ENCODE measurements at regions not wholly inside any gene's neighbourhood (a gene's known extent, or its start where the extent isn't known, plus 50 kb on each side); places are given as distances from the start of the nearest gene placed in this dataset.
"Not testable (repeated sequence)": the region's sequence is repeated elsewhere in the genome, so short reads cannot be mapped to it uniquely, and the experiment has no call there.

DNA sequence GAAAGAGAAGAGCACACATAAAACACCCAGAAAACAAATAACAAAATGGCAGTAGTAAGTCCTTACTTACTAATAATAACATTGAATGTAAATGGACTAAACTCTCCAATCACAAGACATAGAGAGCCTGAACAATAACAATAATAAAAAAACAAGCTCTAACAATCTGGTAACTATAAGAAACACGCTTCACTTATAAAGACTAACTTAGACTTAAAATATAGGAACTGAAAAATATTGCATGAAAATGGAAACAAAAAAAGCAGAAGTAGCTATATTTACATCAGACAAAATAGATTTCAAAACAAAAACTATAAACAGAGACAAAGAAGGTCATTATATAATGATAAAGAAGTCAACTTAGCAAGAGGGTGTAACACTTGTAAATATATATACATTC, 83.1 kb upstream of the LYPLAL1 start:
- no peak for ATAC-seq

DNA sequence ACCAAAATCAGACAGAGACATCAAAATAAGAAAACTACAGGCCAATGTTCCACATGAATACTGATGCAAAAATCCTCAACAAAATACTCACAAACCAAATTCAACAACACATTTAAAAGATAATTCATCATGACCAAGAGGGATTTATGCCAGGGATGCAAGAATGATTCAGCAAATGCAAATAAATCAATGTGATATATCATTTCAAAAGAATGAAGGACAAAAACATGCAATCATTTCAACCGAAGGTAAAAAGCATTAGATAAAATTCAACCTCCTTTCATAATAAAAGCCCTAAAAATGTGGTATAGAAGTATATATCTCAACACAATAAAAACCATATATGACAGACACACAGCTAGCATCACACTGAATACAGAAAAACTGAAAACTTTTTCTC, 81.5 kb upstream of the LYPLAL1 start:
- no peak for ATAC-seq

More for the DNA sequence above, 83.1 kb upstream of the LYPLAL1 start:
- DNase-seq = no peak

DNA sequence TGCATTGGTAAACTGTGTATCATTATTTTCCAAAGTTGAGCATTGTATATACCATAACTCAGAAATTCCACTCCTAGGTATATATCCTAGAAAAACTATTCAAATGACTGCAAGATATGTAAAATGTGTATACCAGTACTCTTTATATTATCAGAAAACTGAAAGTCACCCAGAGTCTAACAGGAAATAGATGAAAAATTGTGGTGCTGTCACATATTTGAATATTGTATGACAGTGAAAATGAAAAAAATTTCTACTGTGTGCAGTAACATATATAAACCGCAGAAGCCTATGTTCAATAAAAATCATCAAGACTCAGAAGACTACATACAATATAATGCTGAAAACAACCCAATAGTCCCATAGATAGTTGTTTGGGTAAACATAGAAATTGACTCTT, 74.4 kb upstream of the LYPLAL1 start:
- DNase-seq (no peak), ATAC-seq (no peak)

More for the DNA sequence above, 81.5 kb upstream of the LYPLAL1 start:
- DNase-seq = no peak

DNA sequence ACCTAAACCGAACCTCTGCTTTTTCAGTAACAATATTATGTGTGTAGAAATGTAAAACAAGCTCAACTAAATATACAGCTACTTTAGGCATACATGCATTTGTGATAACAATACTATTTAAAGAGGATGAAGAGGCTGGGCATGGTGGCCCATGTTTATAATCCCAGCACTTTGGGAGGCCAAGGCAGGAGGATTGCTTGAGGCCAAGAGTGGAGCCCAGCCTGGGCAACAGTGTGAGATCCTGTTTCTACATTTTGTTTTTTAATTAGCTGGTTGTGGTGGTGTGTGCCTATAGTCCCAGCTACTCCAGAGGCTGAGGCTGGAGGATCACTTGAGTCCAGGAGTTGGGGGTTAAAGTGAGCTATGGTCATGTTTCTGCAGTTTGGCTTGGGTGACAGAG, 73.6 kb upstream of the LYPLAL1 start:
- ATAC-seq (no peak), DNase-seq (no peak)

DNA sequence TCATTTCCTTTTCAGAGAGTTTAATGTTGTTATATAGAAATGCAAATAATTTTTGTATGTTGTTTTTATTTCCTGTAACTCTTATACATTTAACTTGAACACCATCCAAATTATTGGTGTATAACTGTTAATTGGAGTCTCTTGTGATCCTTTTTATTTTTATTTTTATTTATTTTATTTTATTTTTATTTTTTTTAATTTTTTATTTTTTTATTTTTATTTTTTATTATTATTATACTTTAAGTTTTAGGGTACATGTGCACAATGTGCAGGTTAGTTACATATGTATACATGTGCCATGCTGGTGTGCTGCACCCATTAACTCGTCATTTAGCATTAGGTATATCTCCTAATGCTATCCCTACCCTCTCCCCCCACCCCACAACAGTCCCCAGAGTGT, 71.2 kb upstream of the LYPLAL1 start:
- ATAC-seq, DNase-seq: not testable (repeated sequence)

DNA sequence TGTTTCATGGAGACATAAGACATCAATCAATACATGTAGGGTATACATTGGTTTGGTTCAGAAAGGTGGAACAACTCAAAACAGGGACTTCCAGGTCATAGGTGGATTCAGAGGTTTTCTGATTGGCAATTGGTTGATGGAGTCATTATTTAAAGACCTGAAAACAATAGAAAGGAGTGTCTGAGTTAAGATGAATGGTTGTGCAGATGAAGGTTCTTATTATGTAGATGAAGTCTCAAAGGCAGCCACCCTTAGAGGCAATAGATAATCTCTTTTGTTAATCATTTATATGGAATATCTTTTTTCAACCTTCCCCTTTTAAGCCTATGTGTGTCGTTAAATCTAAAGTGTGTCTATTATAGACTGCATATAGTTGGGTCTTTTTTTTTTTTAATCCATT, 67.8 kb upstream of the LYPLAL1 start:
- ATAC-seq (no peak), DNase-seq (no peak)

DNA sequence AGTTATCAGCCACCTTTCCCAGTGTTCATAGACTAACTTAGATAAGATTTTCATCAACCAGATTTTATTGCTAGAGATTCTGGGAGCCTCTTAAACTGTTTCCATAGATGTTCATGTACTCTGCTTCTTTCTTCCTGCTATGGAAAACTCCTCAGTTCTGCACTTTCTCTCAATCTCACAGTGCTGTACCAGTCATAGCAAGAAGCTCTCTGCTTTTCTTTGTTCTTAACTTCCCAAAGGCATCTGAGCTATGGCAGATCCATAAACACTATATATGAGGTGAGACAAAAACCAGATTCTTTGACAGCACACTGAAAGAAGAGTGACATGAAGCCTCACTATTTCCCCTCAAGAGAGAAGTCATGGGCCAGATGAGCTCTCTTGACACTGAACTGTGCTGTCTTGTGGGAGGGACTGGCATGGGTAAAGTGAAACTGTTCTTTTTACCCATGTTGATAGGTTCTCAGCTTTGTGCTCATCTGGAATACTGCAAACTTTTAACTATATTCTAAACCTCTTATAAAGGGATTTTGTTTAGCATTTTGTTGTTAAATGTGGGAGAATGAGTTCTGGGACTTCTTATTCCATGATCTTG, 64.2 kb upstream of the LYPLAL1 start:
- ATAC-seq = no peak
- DNase-seq = no peak

DNA sequence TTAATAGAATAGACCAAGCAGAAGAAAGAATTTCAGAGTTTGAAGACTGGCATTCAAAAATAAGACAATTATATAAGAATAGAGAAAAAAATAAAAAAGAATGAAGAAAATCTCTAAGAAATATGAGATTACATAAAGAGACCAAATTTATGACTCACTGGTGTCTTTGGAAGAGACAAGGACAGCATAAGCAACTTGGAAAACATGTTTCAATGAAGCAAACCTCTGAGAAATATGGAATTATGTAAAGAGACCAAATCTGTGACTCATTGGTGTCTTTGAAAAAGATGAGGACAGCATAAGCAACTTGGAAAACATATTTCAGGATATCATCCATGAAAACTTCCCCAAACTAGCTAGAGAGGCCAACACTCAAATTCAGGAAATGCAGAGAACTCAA, 60.4 kb upstream of the LYPLAL1 start:
- DNase-seq (no peak), ATAC-seq (no peak)

DNA sequence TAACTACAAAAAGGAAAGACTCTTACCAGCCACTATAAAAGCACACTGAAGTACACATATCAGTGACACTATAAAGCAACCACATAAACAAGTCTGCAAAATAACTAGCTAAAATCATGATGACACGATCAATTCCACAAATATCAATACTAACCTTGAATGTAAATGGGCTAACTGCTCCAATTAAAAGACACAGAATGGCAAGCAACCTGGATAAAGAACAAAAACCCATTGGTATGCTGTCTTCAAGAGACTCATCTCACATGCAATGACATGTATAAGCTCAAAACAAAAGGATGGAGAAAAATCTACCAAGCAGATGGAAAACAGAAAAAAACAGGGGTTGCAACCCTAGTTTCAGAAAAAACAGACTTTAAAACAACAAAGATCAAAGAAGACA, 59.7 kb upstream of the LYPLAL1 start:
- DNase-seq (no peak), ATAC-seq (no peak)

DNA sequence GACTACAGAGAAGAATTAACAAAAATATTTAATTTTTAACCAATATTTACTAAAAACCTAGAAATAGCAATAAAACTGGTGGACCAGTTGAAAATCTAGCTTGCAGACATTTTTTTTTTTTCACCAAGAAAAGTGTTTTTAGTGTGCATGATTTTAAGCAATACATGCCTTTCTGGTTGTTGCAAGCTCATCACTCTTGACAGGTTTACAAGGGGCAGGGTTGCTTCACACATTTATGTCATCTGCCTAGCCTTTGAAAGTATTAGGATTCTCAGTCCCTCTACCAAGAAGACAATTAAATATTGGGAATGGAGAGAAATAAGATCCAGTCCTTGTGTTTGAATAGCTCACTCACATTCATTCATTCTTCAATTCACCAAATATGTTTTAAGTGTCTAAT, 53.8 kb upstream of the LYPLAL1 start:
- ATAC-seq (no peak), DNase-seq (no peak)

DNA sequence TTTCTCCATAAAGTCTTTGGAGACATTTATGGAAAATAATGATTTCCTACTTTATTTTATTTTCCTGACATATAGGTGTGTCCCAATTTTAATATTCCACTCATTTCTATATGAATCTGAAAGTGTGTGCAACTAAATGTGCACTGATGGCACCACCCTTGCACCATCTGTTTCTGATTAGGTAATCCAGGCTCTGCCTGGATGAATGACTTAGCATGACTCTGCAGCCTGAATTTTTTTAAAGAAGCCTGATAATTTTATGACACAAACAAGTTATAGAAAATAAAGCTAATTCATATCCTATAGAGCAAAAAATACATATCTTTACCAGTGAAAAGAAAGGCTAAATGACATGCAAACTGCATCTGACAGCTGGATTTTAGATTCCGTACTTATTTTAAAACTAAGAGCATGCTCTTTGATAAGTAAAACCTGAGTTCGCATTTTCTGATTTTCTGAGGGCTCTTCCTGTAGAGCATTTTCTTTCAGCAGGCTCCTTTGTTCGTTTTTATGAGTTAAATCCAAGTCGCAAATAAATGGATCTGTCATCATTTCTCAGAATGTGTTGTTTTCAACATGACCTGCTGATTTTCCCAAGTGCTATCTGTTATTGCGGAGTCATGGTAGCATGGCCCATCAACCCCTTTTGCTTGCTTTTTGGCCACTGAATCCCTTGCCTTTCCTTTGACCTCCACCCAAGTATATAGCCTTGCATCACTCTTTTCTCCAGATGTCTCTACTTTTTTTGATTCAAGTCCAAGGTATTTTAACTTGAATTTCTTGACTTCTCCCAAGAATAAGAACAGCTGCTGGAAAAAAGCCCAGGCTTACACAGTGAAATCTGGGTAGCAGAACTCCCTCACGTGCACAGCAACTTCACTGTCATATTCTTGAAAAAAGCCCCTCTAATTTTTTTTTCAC, 52.8 kb upstream of the LYPLAL1 start:
- DNase-seq = no peak
- ATAC-seq = no peak

DNA sequence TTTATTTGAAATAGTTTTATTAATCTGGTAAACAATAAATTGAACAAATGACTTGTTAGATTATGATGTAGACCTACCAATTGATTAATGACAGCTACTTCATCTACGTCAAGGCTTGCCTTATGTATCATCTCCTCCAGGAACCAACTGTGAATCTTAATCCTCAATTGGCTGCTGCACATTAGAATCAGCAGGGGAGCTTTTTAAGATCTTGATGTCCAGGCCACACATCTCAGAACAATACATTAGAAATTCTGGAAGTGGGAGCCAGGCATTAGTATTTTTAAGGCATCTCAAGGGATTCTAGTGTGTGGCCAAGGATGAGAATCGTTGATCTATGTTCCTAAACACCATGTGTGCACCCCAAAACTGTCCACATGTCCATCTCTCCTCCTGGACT, 52.0 kb upstream of the LYPLAL1 start:
- ATAC-seq (no peak), DNase-seq (no peak)

DNA sequence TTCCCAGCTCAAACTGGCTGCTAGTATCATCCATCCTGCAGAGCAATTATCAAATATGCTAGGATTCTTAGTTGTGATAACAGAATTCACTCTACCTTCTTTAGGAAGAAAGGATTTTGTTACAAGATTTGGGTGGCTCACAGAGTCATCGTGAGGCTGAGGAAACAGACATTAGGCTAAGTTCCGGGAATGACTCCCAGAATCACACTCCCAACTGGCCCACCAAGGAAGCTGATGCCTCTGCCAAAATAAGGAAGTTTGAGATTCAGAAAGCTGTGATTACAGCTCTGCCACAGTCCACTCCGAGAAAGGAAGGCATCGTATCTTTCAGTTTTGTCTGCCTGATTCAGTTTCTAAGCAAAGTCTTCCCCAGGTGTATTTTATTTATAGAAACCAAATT, 50.6 kb upstream of the LYPLAL1 start:
- DNase-seq = no peak
- no peak for ATAC-seq
